Activated CD8-positive, alpha-beta memory T cell treated with anti-CD3 and anti-CD28 coated beads for 24 hours (primary cell): ENCODE measurements at regions not wholly inside any gene's neighbourhood (a gene's known extent, or its start where the extent isn't known, plus 50 kb on each side); places are given as distances from the start of the nearest gene placed in this dataset.
"Not testable (repeated sequence)": the region's sequence is repeated elsewhere in the genome, so short reads cannot be mapped to it uniquely, and the experiment has no call there.

Experiments used
- DNase-seq: peaks from one replicate; pipeline ENCODE4 v3.0.0-alpha.2; 2020

DNA sequence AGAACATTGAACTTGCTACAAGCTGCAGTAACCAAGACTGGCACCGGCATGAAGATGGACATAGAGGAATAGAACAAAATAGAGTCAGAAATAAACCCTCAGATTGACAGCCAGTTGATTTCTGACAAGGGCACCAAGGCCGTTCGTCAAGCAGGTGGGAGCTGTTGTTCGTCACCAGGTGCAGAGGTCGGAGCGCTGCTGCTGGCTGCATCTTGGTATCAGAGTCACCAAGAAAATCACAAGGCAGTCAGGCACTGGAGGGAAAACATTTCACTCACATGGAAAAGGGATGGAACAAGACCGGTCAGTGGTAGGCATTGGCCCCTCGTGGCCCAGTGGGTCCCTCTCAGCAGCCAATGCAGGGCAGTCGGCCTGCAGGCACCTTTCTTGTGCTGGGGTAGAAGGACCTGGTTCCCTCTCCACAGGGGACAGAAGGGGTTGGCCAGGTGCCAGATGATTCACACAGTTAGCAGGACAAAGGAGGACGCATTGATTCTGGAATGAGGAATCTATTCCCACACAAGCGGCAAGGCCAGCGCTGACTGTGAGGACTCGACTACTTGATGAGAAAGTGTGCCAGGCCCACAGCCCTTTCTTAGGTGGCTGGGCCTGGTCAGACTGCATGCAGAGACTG, 115.8 kb upstream of the FGF3 start:
- DNase-seq, result no peak

- DNase-seq, result no peak
Observed at GRCh38 chr11:69935941-69936505, 116.8 kb upstream of the FGF3 start.

- no peak for DNase-seq
Observed at GRCh38 chr11:69936771-69937170, 117.6 kb upstream of the FGF3 start.

DNA sequence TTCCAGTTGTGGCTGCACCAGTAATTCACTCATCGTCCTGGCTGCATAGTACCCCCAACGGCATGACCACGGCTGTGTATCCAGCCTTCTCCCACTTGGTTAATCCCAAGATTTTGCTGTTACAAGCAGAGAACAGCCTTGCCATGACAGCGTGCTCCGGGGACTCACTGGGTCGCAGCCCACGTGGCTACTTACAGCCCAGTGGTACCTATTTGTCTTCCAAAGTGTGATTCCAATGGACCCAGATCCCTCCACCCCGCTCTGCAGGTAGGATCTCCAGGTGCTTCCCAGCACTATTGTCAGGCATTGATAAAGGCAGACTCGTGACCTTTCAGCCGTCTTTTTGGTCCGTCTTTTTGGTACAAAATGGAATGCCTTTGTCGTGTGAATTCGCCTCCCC, 119.0 kb upstream of the FGF3 start:
- DNase-seq, result no peak

- DNase-seq, result no peak
Observed at GRCh38 chr11:69939551-69940245, 120.5 kb upstream of the FGF3 start.

GRCh38 chr11:69940246-69940610, 121.0 kb upstream of the FGF3 start:
- no peak for DNase-seq

DNA sequence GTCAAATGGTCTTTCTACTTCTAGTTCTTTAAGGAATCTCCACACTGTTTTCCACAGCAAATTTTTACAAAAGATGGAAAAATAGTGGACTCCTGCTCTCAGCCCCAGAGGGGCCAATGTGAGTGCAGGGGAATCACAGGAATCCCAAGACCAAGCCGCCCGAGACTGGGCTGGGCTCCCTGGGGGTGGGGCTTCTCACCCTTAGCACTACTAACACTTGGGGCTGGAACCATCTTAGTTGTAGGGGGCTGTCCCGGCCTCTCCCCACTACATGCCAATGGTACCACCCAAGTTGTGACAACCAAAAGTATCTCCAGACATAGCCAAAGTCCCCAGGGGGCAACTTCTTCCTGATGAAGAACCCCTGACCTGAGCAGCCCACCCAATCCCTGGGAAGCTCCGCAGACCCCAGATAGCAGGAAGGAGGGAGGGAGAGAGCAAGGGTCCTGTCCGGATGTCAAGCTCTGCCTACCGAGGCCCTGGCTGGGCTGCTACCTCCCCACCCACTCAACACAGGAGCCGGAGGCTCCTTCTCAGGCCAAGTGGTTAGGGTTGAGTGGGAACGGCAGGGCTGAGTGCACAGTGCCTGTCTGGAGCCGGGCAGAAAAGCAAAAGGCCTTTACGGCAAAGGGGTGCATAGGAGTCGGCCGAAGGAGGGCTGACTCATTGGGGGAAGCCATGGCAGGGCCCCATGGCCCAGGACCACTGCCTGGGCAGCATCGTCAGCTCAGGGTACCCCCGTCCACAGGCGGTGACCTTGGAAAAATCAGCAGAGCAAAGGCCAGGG, 122.5 kb upstream of the FGF3 start:
- no peak for DNase-seq

DNA sequence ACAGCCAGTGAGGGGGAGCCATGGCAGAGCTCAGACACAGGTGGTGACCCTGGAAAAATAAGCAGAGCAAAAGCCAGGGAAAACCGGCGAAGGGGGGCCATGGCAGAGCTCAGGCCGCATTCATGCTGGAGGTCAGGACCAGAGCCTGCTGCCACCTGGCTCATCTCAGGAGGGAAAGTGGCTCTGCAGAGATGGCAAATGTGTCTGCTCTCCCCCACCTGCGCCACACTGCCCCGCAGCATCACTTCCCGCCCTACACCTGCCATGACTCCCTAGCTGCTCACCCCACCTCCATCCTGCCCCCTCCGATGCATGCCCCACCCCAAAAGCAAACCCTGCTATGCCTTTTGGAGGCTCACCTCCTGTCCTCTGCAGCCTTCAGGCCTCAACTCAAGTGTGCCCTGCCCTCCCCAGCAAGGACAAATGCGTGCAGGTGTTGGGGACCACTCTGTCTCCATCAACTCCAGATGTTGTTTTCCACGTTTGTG, 123.2 kb upstream of the FGF3 start:
- no peak for DNase-seq

DNA sequence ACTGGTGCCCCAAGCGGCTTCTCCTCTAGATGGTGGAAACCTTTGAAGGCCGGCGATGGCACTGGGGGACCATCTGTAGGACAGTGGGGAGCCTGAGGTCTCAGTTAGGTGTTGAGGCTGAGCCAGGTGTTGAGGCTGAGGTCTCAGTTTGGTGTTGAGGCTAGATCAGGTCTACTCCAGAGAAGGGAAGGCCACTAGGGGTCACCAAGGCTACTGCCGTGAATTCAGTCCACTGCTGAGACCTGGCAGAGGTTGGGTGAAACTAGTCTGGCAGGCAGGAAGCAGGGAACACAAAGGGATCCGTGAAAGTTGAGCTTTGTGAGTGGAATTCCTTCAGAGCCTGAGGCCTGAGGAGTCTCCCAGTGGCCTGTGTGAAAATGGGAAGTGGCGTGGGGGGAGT, 123.8 kb upstream of the FGF3 start:
- DNase-seq, result no peak

DNA sequence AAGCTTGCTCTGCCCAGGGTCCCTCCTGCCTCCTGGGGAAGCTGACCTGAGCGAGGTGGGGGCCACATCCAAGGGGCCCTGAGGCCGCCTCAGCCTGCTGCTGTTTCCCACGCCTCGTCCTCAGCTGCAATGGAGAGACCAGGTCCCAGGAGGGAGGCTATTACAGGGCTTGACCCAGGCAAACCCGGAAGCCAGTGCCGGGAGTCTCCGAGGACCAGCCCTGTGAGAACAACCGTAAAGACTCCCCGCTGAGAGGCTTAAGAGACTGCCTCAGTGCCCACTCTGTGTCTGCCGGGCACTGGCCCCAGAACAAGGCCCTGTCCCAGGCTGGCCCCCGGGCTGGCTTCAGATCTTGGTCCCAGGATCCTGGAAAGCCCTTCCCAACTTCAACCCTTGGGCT, 124.3 kb upstream of the FGF3 start:
- no peak for DNase-seq

DNA sequence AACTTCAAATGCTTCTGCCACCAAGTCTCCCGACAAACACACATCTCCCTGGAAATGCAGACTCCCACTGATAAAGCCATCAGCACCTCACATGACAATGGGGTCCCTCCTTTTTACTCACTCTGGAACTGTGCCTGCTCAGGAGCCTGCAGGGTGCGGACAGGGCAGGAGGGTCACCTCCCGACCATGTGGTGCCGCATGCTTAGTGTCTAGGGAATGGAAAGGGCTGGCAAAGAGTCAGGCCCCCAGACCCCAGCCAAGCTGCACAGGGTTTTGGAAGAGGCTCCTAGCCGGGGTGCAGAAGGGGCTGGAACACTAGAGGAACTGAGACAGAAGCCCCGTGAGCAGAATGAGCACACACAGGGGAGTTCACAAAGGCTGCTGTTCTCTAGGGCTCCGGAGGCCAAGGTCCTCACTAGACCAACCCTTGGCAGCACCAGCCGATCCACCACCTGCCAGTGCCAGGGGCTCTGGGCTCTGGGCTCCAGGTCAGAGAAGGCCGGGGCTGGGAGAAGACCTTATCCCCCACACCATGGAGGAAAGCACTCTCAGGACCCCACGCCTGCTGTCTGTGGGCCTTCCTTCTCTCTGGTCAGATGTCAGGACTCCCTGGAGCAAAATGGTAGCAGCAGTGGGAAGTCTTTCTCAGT, 125.1 kb upstream of the FGF3 start:
- no peak for DNase-seq

- no peak for DNase-seq
Observed at GRCh38 chr11:69945157-69945556, 125.9 kb upstream of the FGF3 start.

GRCh38 chr11:69947059-69947792, 128.0 kb upstream of the FGF3 start:
- no peak for DNase-seq

DNA sequence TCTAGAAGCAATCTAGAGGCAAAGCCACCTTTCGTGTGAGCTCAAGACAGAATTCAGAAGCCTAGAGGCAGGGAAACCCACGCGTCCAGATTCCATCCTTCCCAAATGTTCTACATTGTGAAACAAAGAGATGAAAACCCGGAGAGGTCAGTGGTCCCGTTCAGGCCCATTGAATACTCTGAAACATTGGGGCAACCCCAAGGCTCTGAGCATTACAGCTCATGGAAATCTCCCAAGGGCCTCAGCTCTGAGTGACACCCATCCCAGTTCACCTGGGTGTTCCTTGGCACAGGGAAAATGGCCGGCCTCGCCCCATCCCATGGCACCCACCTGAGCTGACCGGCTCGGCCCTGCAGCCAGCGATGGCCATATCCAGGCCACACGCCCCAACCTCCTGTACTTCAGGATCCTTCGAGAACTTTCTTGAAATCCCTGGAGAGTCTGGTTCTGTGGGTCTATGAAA, 128.6 kb upstream of the FGF3 start:
- no peak for DNase-seq

DNA sequence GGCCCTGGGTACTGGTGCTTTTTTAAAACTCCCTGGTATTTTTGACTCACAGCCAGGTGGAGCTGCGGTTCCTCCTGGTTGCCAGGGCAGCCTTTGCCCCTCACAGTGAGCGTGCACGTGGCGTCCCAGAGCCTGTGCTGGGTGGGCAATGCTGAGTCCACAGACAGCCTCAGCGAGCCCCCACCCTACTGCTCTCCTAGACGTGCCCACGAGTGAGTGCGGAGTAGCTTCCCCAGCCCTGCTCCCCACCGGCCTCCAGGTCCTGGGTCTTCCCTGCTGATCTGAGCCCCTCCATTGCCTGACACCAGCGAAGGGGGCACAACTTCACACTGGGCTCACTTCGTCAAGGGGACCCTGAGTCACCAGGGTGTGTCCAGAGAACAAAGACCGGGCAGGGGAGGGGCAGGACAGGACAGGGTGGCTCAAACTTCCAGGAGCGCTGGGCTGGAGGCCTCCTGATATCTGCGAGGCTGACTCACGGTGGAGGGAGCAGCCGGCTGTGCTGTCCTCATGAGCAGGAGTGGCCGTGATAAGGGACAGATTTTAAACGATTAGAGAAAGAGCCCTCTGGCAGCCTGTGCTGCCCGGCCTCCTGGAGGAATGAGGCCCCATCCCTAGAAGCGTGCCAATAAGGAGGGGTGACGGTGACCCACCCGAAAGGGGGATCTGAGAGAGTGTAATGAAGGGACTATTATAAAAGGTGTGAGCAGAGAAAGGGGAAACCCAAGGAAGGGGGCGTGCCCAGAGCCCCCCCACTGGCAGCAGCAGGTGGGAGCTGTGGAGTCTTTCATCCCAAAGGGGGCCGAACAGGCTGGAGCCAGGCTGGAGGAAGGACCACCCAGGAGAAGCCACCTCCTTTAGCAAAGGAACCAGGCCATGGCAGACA, 129.3 kb upstream of the FGF3 start:
- no peak for DNase-seq

DNA sequence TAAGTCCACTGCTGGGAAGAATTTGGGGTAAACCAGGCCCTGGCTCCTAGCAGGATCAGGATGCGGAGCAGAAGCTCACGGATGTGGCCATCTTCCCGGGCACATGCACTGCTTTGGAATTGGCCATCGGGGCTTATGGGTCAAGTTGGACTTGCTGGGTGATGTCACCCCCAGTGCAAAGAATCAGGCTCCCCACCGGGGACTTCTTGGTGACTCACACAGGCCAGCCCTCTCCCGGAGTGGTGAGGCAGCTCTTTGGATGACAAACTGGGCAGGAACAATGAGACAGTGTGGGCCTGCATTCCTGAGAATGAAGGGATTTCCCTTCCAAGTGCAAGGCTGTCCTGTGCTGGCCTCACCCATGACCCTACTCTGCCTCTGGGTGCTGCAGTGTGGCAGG, 128.8 kb upstream of the ANO1 start:
- DNase-seq, result no peak

GRCh38 chr11:69950120-69950519, 128.0 kb upstream of the ANO1 start:
- DNase-seq, result no peak

GRCh38 chr11:69950621-69951020, 127.5 kb upstream of the ANO1 start:
- no peak for DNase-seq

DNA sequence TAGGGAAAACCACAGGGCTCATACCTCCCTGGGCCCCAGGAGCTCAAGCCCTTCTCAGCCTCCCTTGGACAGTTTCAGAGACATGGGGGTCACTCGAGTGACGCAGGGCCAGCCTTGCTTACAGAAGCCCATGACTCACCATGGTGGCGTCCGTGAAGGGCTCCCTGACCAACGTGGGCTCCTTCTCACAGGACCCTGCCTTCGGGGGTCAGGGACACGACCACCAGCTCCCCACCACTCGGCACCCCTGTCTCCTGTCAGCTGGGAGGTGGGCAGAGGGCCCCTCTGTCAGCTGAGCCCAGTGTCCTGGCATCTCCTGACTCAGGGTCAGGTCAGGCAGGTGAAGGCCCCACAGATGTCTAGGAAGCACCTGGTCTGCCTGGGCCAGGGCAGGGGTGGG, 126.3 kb upstream of the ANO1 start:
- DNase-seq, result no peak

GRCh38 chr11:69952229-69952975, 125.7 kb upstream of the ANO1 start:
- DNase-seq, result not testable (repeated sequence)

DNA sequence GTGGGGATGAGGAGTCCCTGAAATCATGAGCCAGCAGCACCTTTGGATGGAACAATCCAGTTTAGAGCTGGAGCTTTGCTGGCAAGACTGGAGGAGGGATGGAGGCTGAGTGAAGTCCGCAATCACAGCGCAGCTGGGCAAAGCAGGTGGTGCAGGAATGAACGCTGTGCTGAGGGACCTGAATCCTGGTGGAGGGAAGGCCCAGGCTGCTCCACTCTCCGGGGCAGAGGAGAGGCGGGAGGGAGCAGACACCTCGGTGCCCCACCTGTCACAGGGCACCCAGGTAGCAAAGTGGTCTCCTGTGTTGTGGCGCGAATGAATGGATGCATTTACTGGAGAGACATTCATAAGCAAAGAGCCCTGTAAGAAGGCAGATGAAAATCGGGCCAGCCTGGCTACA, 124.8 kb upstream of the ANO1 start:
- no peak for DNase-seq
